Fibroblast of villous mesenchyme (primary cell): ENCODE measurements at regions not wholly inside any gene's neighbourhood (a gene's known extent, or its start where the extent isn't known, plus 50 kb on each side); places are given as distances from the start of the nearest gene placed in this dataset.

Source experiments
- DNase-seq: peaks from one replicate; pipeline ENCODE4 v3.0.0-alpha.2; 2010; ENCODE audit warnings: low read depth
- H3K4me3 ChIP-seq: 2 replicates; pipeline ENCODE4 v1.5.1; 2011; ENCODE audit warnings: low read depth, mild to moderate bottlenecking, low read length
- CTCF ChIP-seq: IDR thresholded peaks from 2 replicates; pipeline ENCODE4 v1.5.1; 2012; ENCODE audit warnings: low read depth, mild to moderate bottlenecking, low read length; ENCODE audit not compliant: insufficient read depth

- TF ChIP-seq CTCF: peak; percentile 76
- peak; percentile 48 for DNase-seq
- no peak overlapping the region for H3K4me3 ChIP-seq
These were observed 1348.2 kb upstream of the RAG2 start for GRCh38 chr11:37946155-37946766.

GRCh38 chr11:37942081-37942480 lies 1344.0 kb upstream of the RAG2 start:
- no peak overlapping the region for H3K4me3 ChIP-seq
- no peak for DNase-seq
- no peak for TF ChIP-seq CTCF

GRCh38 chr11:37929100-37929653 lies 1331.1 kb upstream of the RAG2 start:
- no peak overlapping the region for H3K4me3 ChIP-seq
- no peak for TF ChIP-seq CTCF
- no peak for DNase-seq

GRCh38 chr11:37926772-37927171 lies 1328.7 kb upstream of the RAG2 start:
- H3K4me3 ChIP-seq: no peak overlapping the region
- TF ChIP-seq CTCF: no peak
- no peak for DNase-seq

GRCh38 chr11:37916331-37916730 lies 1318.3 kb upstream of the RAG2 start:
- DNase-seq: no peak
- no peak for TF ChIP-seq CTCF
- no peak overlapping the region for H3K4me3 ChIP-seq

GRCh38 chr11:37914859-37915258 lies 1316.8 kb upstream of the RAG2 start:
- DNase-seq: no peak
- TF ChIP-seq CTCF: no peak
- no peak overlapping the region for H3K4me3 ChIP-seq

- DNase-seq: no peak
- TF ChIP-seq CTCF: no peak
- no peak overlapping the region for H3K4me3 ChIP-seq
These were observed 1310.1 kb upstream of the RAG2 start for GRCh38 chr11:37908219-37908548.
